ENCODE measurements at regions not wholly inside any gene's neighbourhood (a gene's known extent, or its start where the extent isn't known, plus 50 kb on each side); places are given as distances from the start of the nearest gene placed in this dataset.

DNA sequence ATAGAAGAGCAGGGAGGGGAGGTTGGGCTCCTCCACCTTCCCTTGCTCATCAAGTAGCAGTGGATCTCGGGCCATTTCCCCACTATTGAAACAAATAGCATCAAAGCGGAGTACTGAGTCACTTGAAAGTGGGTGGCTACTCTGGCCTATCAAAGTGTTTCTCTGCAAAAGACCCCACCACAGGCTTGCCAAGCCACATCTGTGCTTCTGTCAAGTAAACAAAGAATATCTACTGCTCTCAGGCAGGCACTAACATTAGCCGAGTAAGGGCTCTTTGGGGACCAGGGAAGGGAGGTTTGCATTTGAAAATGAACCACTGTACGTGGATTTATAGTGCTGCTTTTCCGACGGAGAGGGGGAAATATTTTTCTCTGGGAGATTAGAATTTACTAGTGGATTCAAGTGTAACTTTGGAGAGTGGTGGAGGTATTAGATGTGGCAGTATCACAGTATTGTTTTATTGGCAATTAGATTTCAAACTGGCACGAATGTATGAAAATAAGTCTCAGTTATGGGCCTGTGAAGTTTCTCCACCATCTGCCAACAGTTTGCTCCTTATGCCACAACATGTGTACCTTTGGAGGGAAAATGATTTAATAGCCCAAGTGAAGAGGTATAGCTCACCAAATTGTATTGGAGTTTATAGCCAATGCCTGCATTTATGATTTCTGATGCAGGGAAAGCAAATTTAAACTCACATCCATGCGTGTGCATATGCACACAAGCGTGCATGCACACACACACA, 97.5 kb downstream of the RPS24 start:
- TF ChIP-seq POLR2AphosphoS5 (IDR thresholded peaks at IDR 0.05; ENCODE audit: low read depth, low read length) (no peak), TAF1 (IDR thresholded peaks at IDR 0.05; ENCODE audit: borderline replicate concordance, insufficient read depth, low read length) (no peak)
- TF ChIP-seq, protein P1, sequence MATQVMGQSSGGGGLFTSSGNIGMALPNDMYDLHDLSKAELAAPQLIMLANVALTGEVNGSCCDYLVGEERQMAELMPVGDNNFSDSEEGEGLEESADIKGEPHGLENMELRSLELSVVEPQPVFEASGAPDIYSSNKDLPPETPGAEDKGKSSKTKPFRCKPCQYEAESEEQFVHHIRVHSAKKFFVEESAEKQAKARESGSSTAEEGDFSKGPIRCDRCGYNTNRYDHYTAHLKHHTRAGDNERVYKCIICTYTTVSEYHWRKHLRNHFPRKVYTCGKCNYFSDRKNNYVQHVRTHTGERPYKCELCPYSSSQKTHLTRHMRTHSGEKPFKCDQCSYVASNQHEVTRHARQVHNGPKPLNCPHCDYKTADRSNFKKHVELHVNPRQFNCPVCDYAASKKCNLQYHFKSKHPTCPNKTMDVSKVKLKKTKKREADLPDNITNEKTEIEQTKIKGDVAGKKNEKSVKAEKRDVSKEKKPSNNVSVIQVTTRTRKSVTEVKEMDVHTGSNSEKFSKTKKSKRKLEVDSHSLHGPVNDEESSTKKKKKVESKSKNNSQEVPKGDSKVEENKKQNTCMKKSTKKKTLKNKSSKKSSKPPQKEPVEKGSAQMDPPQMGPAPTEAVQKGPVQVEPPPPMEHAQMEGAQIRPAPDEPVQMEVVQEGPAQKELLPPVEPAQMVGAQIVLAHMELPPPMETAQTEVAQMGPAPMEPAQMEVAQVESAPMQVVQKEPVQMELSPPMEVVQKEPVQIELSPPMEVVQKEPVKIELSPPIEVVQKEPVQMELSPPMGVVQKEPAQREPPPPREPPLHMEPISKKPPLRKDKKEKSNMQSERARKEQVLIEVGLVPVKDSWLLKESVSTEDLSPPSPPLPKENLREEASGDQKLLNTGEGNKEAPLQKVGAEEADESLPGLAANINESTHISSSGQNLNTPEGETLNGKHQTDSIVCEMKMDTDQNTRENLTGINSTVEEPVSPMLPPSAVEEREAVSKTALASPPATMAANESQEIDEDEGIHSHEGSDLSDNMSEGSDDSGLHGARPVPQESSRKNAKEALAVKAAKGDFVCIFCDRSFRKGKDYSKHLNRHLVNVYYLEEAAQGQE (IDR thresholded peaks at IDR 0.05; ENCODE audit: insufficient read depth in 1 of 2, low read depth in 2 of 2, low read length in 2 of 2): no peak
